Panc1 (cell line): ENCODE measurements at regions not wholly inside any gene's neighbourhood (a gene's known extent, or its start where the extent isn't known, plus 50 kb on each side); places are given as distances from the start of the nearest gene placed in this dataset.

Experiments used
- ATAC-seq: fragments of 200-7000 bp; cut with Tn5 transposase; 2 replicates; pipeline ENCODE4 v1.9.1; 2020; ENCODE audit warnings: mild to moderate bottlenecking, moderate library complexity
- BruUV-seq: library from RNA; stranded (reverse); fragments of 400-500 nt; replicated peaks from 2 replicates; lab custom pipeline; 2021; lab: Mats Ljungman, UMichigan
- CTCF ChIA-PET: fragments of 300-600 bp; sonication (Branson Sonifier 250); formaldehyde crosslinking; loops from one replicate; lab custom pipeline; 2022; ENCODE audit warnings: antibody characterized with exemption; lab: Charles Lee
- POLR2A ChIA-PET: fragments of 300-600 bp; sonication (Branson Sonifier 250); formaldehyde crosslinking; loops from one replicate; lab custom pipeline; 2022; ENCODE audit warnings: antibody characterized with exemption; lab: Charles Lee
- DNase-seq: peaks from one replicate; pipeline ENCODE4 v3.0.0-alpha.2; 2010; ENCODE audit warnings: low read depth, low spot score
- H3K27ac ChIP-seq: 2 replicates; pipeline ENCODE4 v1.5.1; 2011; ENCODE audit warnings: mild to moderate bottlenecking, low read length, inconsistent platforms
- H3K27me3 ChIP-seq: fragments of 200-500 bp; sonication (Bioruptor generic); 2 replicates; pipeline ENCODE4 v1.6.0; 2014; ENCODE audit warnings: low read length, inconsistent platforms; ENCODE audit not compliant: control insufficient read depth, insufficient read depth
- H3K36me3 ChIP-seq: fragments of 200-500 bp; sonication (Bioruptor generic); 2 replicates; pipeline ENCODE4 v1.5.1; 2014; ENCODE audit warnings: inconsistent platforms, mild to moderate bottlenecking, low read length, moderate library complexity; ENCODE audit not compliant: control insufficient read depth, insufficient read depth
- H3K4me1 ChIP-seq: 2 replicates; pipeline ENCODE4 v1.5.1; 2011; ENCODE audit warnings: inconsistent platforms, mild to moderate bottlenecking, low read length, moderate library complexity; ENCODE audit not compliant: control insufficient read depth, insufficient read depth
- H3K4me3 ChIP-seq, 2 experiments: 2 replicates each; pipeline ENCODE4 v1.5.1; 2011 to 2012; ENCODE audit warnings: low read depth in 2 of 2, low read length in 2 of 2, mild to moderate bottlenecking in 2 of 2, inconsistent platforms in 1 of 2, moderate library complexity in 1 of 2
- H3K9me3 ChIP-seq: fragments of 200-500 bp; sonication (Bioruptor generic); 2 replicates; pipeline ENCODE4 v1.5.1; 2014; ENCODE audit warnings: low read depth, mild to moderate bottlenecking, inconsistent platforms, low read length, moderate library complexity; ENCODE audit not compliant: control insufficient read depth, insufficient read depth
- CTCF ChIP-seq: fragments of 450-650 bp; IDR thresholded peaks from 2 replicates; pipeline ENCODE4 v1.5.1; 2017; ENCODE audit warnings: mild to moderate bottlenecking
- POLR2AphosphoS5 ChIP-seq: IDR thresholded peaks from 2 replicates; pipeline ENCODE4 v1.6.1; 2012; ENCODE audit warnings: mild to moderate bottlenecking, low read depth, low read length, moderate library complexity
- REST ChIP-seq, 2 experiments: IDR thresholded peaks; 2 replicates each; pipeline ENCODE4 v1.6.1; 2011 to 2012; ENCODE audit warnings: low read depth in 2 of 2, control low read depth in 1 of 2, low read length in 1 of 2, mild to moderate bottlenecking in 1 of 2, moderate library complexity in 1 of 2; ENCODE audit not compliant: insufficient read depth in 1 of 2
- SIN3A ChIP-seq: IDR thresholded peaks from 2 replicates; pipeline ENCODE4 v1.6.1; 2012; ENCODE audit warnings: low read depth, mild to moderate bottlenecking, low read length, moderate library complexity, borderline replicate concordance; ENCODE audit not compliant: insufficient read depth
- TCF7L2 ChIP-seq: IDR thresholded peaks from 2 replicates; pipeline ENCODE4 v1.6.1; 2011; ENCODE audit warnings: mild to moderate bottlenecking, low read depth, low read length, inconsistent platforms
- in situ Hi-C: cut with HindIII; loops from 2 replicates; pipeline ENCODE4 v1.10.0; 2016; ENCODE audit warnings: low sequenced_read_pairs, low pct_unique_long_range_greater_than_20kb
- intact Hi-C: fragments of 100-400 bp; cut with micrococcal nuclease; formaldehyde crosslinking; loops from one replicate; pipeline ENCODE4 v1.10.0; 2022; ENCODE audit not compliant: unreplicated experiment

DNA sequence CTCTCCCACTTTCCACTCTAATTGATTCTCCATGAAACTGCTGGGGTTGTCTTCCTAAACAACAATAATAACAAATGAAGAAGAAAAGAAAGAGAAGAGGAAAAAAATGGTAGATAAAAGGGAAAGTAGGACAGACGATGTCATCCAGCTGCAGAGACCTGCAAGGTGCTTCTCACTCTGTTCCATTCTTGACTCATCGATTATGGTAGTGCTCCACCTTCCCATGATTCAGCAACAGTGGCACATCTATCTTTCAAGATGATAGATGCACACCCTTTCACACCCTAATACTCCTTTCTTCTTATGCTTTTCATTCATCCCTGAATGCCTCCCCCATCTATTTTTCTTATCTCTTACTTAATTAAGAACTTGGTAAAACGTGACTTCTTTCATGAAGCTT, 610.2 kb downstream of the NR4A2 start:
- intact Hi-C loops: no loop called here
- Histone ChIP-seq H3K4me1 (no peaks in the 10 kb centered on the region), H3K9me3 (no peaks in the 10 kb centered on the region), H3K36me3 (no peaks in the 10 kb centered on the region), H3K27ac (no peak overlapping the region), H3K4me3 (no peak overlapping the region), H3K27me3 (no peaks in the 10 kb centered on the region)
- ATAC-seq (no peak), DNase-seq (no peak)
- in situ Hi-C loops: no loop called here
- no peak for TF ChIP-seq CTCF
- TF ChIP-seq POLR2AphosphoS5: no peak
- TF ChIP-seq REST (IDR thresholded peaks at IDR 0.05; ENCODE audit: insufficient read depth in 1 of 2, low read depth in 2 of 2, low read length in 1 of 2): no peak
- TF ChIP-seq SIN3A: no peak
- TF ChIP-seq TCF7L2: no peak
- ChIA-PET POLR2A (no interaction called here), CTCF (no interaction called here)
- BruUV-seq: no TSS peak

GRCh38 chr2:155715705-155716104, 616.8 kb downstream of the NR4A2 start:
- TF ChIP-seq TCF7L2 (no peak), CTCF (no peak), POLR2AphosphoS5 (no peak), SIN3A (no peak), REST (IDR thresholded peaks at IDR 0.05; ENCODE audit: insufficient read depth in 1 of 2, low read depth in 2 of 2, low read length in 1 of 2) (no peak)
- DNase-seq (no peak), ATAC-seq (no peak)
- in situ Hi-C loops (no loop called here), intact Hi-C loops (no loop called here)
- Histone ChIP-seq H3K27me3 (no peaks in the 10 kb centered on the region), H3K9me3 (no peaks in the 10 kb centered on the region), H3K36me3 (no peaks in the 10 kb centered on the region), H3K4me1 (no peaks in the 10 kb centered on the region), H3K4me3 (no peak overlapping the region), H3K27ac (no peak overlapping the region)
- POLR2A ChIA-PET: no interaction called here
- CTCF ChIA-PET: no interaction called here
- BruUV-seq: no TSS peak
